ENCODE measurements at regions not wholly inside any gene's neighbourhood (a gene's known extent, or its start where the extent isn't known, plus 50 kb on each side); places are given as distances from the start of the nearest gene placed in this dataset.

GRCh38 chr5:173712609-173713175 lies 96.2 kb upstream of the BOD1 start:
- no peak overlapping the region; the same call in 1 of the 2 replicates for H3K27ac Mint-ChIP-seq
- ATAC-seq (no peak), DNase-seq (ENCODE audit: low spot score) (no peak)

More at GRCh38 chr5:173712609-173713175, 96.2 kb upstream of the BOD1 start:
- peaks cover 12% of the 10 kb centered on the region for H3K4me1 Mint-ChIP-seq
- H3K9me3 Mint-ChIP-seq = no peaks in the 10 kb centered on the region
- no peak overlapping the region for H3K4me3 Mint-ChIP-seq
- no peaks in the 10 kb centered on the region for H3K36me3 Mint-ChIP-seq
- ChIA-PET POLR2A (no interaction called here), CTCF (no interaction called here)
- H3K27me3 Mint-ChIP-seq (ENCODE audit: low read depth) = no peaks in the 10 kb centered on the region; the same call in 1 of the 2 replicates
- TF ChIP-seq NFE2L1 (CRISPR knock-in tag; IDR thresholded peaks at IDR 0.05) (no peak), ATF3 (CRISPR knock-in tag; conservative IDR thresholded peaks at IDR 0.05) (no peak), ELF4 (CRISPR knock-in tag; IDR thresholded peaks at IDR 0.05; ENCODE audit: low read depth) (no peak), ZNF138 (CRISPR knock-in tag; conservative IDR thresholded peaks at IDR 0.05) (no peak), CREB1 (CRISPR knock-in tag; IDR thresholded peaks at IDR 0.05) (no peak), ZNF512 (CRISPR knock-in tag; IDR thresholded peaks at IDR 0.05; ENCODE audit: borderline replicate concordance) (no peak), ETV6 (CRISPR knock-in tag; IDR thresholded peaks at IDR 0.05) (no peak), E2F5 (CRISPR knock-in tag; IDR thresholded peaks at IDR 0.05) (no peak), ARID4B (CRISPR knock-in tag; IDR thresholded peaks at IDR 0.05; ENCODE audit: borderline replicate concordance) (no peak), SOX15 (CRISPR knock-in tag; IDR thresholded peaks at IDR 0.05) (no peak), ATF6 (CRISPR knock-in tag; IDR thresholded peaks at IDR 0.05) (no peak), HMGA2 (CRISPR knock-in tag; IDR thresholded peaks at IDR 0.05) (no peak)

Measured in WTC11 (cell line).